ENCODE measurements at regions not wholly inside any gene's neighbourhood (a gene's known extent, or its start where the extent isn't known, plus 50 kb on each side); places are given as distances from the start of the nearest gene placed in this dataset.
A peak's percentile ranks its signal among the peaks of the same experiment; 100 is the strongest.
"Not testable (repeated sequence)": the region's sequence is repeated elsewhere in the genome, so short reads cannot be mapped to it uniquely, and the experiment has no call there.

DNA sequence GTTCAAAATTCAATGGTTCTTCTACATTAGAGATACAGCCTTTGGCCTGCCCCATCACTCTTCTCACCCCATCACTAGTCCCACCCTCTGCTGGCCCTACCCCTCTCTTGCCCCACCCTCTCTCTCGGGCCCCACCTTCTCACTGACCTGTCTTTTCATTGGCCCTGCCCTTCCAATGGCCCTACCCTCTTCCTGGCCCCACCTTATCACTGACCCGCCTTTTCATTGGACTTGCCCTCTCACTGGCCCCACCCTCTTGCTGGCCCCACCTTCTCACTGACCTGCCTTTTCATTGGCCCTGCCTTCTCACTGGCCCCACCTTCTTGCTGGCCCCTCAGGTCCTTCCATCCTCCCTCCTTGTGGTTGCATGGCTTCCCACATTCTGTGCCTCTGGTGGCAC is 107.2 kb upstream of the PLEKHG1 start:
- TF ChIP-seq, protein P1, sequence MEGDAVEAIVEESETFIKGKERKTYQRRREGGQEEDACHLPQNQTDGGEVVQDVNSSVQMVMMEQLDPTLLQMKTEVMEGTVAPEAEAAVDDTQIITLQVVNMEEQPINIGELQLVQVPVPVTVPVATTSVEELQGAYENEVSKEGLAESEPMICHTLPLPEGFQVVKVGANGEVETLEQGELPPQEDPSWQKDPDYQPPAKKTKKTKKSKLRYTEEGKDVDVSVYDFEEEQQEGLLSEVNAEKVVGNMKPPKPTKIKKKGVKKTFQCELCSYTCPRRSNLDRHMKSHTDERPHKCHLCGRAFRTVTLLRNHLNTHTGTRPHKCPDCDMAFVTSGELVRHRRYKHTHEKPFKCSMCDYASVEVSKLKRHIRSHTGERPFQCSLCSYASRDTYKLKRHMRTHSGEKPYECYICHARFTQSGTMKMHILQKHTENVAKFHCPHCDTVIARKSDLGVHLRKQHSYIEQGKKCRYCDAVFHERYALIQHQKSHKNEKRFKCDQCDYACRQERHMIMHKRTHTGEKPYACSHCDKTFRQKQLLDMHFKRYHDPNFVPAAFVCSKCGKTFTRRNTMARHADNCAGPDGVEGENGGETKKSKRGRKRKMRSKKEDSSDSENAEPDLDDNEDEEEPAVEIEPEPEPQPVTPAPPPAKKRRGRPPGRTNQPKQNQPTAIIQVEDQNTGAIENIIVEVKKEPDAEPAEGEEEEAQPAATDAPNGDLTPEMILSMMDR (IDR thresholded peaks at IDR 0.05; ENCODE audit: insufficient read depth, low read length, poor library complexity, severe bottlenecking), result no peak
- Histone ChIP-seq H3K4me3 (ENCODE audit: low read depth, low read length) (no peak overlapping the region), H3K27me3 (ENCODE audit: control insufficient read depth, insufficient read depth, low read length) (no peaks in the 10 kb centered on the region), H3K36me3 (ENCODE audit: control insufficient read depth, insufficient read depth, low read length) (no peaks in the 10 kb centered on the region)
- DNase-seq (ENCODE audit: low read depth), result peak; percentile 79

DNA sequence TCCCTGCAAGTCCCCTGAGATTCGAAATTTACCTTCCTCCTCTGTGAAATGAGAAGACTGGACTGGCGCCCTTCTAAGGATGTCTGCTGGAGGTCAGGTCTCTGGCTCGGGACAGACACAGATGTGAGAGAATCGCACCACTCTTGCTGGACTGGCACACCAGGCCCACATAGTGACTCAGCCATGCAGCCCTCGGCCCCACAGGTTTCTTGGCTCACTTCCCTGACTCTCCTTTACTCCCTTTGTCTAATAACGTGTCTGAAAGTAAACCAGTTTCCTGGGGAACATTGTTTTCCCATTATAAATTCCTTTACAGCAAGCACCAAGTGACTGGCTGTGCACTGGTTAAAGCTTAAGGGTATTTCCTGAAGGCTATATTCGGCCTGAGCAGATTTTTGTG is 106.7 kb upstream of the PLEKHG1 start:
- no peak overlapping the region for H3K4me3 ChIP-seq (ENCODE audit: low read depth, low read length)
- H3K27me3 ChIP-seq (ENCODE audit: control insufficient read depth, insufficient read depth, low read length), result no peaks in the 10 kb centered on the region
- H3K36me3 ChIP-seq (ENCODE audit: control insufficient read depth, insufficient read depth, low read length), result no peaks in the 10 kb centered on the region
- TF ChIP-seq, protein P1 (IDR thresholded peaks at IDR 0.05; ENCODE audit: insufficient read depth, low read length, poor library complexity, severe bottlenecking), result no peak
- peak; percentile 84 for DNase-seq (ENCODE audit: low read depth)

DNA sequence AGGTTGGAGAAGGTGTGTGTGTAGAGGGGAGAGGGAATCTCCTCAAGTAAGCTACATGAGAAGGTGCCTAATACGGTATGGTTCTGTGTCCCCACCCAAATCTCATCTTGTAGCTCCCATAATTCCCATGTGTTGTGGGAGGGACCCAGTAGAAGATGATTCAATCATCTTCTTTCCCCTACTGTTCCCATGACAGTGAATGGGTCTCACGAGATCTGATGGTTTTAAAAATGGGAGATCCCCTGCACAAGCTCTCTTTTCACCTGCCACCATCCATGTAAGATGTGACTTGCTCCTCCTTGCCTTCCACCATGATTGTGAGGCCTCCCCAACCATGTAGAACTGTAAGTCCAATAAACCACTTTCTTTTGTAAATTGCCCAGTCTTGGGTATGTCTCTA is 106.1 kb upstream of the PLEKHG1 start:
- H3K36me3 ChIP-seq (ENCODE audit: control insufficient read depth, insufficient read depth, low read length); DNase-seq (ENCODE audit: low read depth); H3K27me3 ChIP-seq (ENCODE audit: control insufficient read depth, insufficient read depth, low read length); H3K4me3 ChIP-seq (ENCODE audit: low read depth, low read length): not testable (repeated sequence)

DNA sequence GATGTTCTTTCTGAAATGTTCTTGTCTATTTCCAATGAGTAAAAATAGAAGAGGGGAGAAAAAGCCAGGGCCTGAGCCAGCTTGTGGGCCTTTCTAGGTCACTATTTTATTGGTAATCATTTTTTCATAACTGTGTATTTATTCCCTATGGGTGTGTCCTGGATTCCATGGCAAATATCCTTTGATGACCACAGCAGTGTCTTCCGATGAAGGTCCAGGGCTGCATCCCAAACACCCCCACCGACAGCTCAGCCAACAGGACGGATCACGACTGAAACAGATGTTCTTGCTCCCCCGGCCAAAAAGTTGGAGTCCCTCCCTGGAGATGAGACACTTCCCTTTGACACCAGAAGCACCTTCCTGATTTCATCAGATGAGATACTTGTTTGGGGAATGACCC is 105.4 kb upstream of the PLEKHG1 start:
- no peaks in the 10 kb centered on the region for H3K36me3 ChIP-seq (ENCODE audit: control insufficient read depth, insufficient read depth, low read length)
- TF ChIP-seq, protein P1 (IDR thresholded peaks at IDR 0.05; ENCODE audit: insufficient read depth, low read length, poor library complexity, severe bottlenecking), result no peak
- DNase-seq (ENCODE audit: low read depth), result no peak
- H3K4me3 ChIP-seq (ENCODE audit: low read depth, low read length), result no peak overlapping the region
- H3K27me3 ChIP-seq (ENCODE audit: control insufficient read depth, insufficient read depth, low read length), result no peaks in the 10 kb centered on the region

DNA sequence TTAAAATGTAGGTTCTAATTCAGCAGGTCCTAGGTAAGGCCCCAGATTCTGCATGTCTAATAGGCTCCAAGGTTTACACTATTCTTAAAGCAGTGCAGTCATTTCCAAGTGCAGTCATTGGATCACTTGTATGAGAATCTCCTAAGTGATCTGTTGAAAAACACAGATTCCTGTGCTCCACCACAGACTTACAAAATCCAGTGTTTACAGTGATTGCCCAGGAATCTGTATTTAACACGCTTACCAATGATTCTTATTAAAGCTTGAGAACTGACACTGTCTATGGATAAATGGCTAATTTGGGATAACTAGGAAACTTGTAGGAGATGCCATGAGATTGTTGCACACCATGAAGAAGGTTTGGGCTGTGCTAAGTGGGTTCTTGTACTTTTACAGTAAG is 104.6 kb upstream of the PLEKHG1 start:
- TF ChIP-seq, protein P1 (IDR thresholded peaks at IDR 0.05; ENCODE audit: insufficient read depth, low read length, poor library complexity, severe bottlenecking), result no peak
- DNase-seq (ENCODE audit: low read depth), result no peak
- Histone ChIP-seq H3K4me3 (ENCODE audit: low read depth, low read length) (no peak overlapping the region), H3K27me3 (ENCODE audit: control insufficient read depth, insufficient read depth, low read length) (no peaks in the 10 kb centered on the region), H3K36me3 (ENCODE audit: control insufficient read depth, insufficient read depth, low read length) (no peaks in the 10 kb centered on the region)

DNA sequence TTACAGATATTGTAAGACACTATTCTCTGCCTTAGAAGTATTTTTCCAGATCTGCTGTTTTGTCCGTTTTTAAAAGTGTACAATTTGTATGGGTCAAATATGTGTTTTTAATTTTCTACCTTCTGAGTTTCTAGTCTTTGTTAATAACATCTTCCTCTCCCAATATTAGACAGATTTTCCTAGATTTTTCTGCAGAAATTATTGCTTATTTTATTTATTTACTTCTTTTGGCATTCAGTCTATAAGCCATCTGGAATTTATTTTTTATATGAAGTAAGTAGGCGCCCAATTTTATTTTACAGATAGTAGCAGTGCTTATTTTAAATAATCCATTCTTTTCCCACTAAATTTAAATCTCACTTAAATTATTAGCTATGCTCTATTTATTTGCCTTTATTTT is 103.1 kb upstream of the PLEKHG1 start:
- TF ChIP-seq, protein P1 (IDR thresholded peaks at IDR 0.05; ENCODE audit: insufficient read depth, low read length, poor library complexity, severe bottlenecking), result no peak
- Histone ChIP-seq H3K4me3 (ENCODE audit: low read depth, low read length) (no peak overlapping the region), H3K27me3 (ENCODE audit: control insufficient read depth, insufficient read depth, low read length) (no peaks in the 10 kb centered on the region), H3K36me3 (ENCODE audit: control insufficient read depth, insufficient read depth, low read length) (no peaks in the 10 kb centered on the region)
- no peak for DNase-seq (ENCODE audit: low read depth)
